GM12892 (cell line): ENCODE measurements at regions not wholly inside any gene's neighbourhood (a gene's known extent, or its start where the extent isn't known, plus 50 kb on each side); places are given as distances from the start of the nearest gene placed in this dataset.

Source experiments
- POLR2A ChIP-seq: IDR thresholded peaks from 2 replicates; pipeline ENCODE4 v1.6.1; 2011; ENCODE audit warnings: low read depth, low read length, control low read depth
- POLR2AphosphoS5 ChIP-seq: IDR thresholded peaks from 2 replicates; pipeline ENCODE4 v1.6.1; 2011; ENCODE audit warnings: low read depth, low read length, control low read depth
- TAF1 ChIP-seq: IDR thresholded peaks from 2 replicates; pipeline ENCODE4 v1.6.1; 2011; ENCODE audit warnings: low read depth, mild to moderate bottlenecking, control low read depth, low read length, borderline replicate concordance

GRCh38 chr15:62848632-62849050 lies 193.9 kb upstream of the TPM1 start:
- TF ChIP-seq POLR2A = no peak
- no peak for TF ChIP-seq POLR2AphosphoS5
- TF ChIP-seq TAF1 = no peak
